ENCODE measurements at regions not wholly inside any gene's neighbourhood (a gene's known extent, or its start where the extent isn't known, plus 50 kb on each side); places are given as distances from the start of the nearest gene placed in this dataset.

DNA sequence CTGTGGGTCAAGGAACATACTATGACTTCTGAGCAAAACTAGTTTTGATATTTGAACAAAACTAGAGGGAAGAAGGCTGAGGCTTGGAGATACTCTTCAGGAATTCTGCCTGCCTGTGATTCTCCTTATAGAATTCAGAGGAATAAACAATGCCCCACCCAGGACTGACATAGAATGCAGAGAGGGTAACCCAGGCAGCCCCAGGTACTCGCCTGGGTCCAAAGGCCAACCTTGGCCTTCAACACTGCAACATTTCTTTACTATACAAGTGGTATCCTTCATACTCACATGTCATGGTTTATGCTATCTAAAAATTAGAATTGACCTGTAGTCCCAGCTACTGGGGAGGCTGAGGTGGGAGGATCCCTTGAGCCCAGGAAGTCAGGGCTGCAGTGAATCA lies 217.0 kb upstream of the FOXN3 start:
- no peak overlapping the region for H3K4me3 ChIP-seq (ENCODE audit: low read depth, low read length, poor library complexity, severe bottlenecking)
- DNase-seq (ENCODE audit: low spot score) = no peak
- no peaks in the 10 kb centered on the region for H3K36me3 ChIP-seq (ENCODE audit: insufficient read depth, low read length, poor library complexity, severe bottlenecking)
- ChIA-PET POLR2A (ENCODE audit: low non-redundant PET) (no interaction called here), CTCF (no interaction called here)
- TF ChIP-seq, protein P1, sequence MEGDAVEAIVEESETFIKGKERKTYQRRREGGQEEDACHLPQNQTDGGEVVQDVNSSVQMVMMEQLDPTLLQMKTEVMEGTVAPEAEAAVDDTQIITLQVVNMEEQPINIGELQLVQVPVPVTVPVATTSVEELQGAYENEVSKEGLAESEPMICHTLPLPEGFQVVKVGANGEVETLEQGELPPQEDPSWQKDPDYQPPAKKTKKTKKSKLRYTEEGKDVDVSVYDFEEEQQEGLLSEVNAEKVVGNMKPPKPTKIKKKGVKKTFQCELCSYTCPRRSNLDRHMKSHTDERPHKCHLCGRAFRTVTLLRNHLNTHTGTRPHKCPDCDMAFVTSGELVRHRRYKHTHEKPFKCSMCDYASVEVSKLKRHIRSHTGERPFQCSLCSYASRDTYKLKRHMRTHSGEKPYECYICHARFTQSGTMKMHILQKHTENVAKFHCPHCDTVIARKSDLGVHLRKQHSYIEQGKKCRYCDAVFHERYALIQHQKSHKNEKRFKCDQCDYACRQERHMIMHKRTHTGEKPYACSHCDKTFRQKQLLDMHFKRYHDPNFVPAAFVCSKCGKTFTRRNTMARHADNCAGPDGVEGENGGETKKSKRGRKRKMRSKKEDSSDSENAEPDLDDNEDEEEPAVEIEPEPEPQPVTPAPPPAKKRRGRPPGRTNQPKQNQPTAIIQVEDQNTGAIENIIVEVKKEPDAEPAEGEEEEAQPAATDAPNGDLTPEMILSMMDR (conservative IDR thresholded peaks at IDR 0.05; ENCODE audit: low read depth, low read length) = no peak
- no peak for TF ChIP-seq EZH2 (IDR thresholded peaks at IDR 0.05; ENCODE audit: borderline replicate concordance, low read depth, low read length, poor library complexity, severe bottlenecking)
- H3K9me3 ChIP-seq (ENCODE audit: low read depth, low read length, poor library complexity, severe bottlenecking) = no peaks in the 10 kb centered on the region
- intact Hi-C loops (cut with micrococcal nuclease; ENCODE audit: unreplicated experiment) = no loop called here
- no peaks in the 10 kb centered on the region for H3K27me3 ChIP-seq (replicated peaks; ENCODE audit: insufficient read depth, low read depth, low read length, poor library complexity)
- BruUV-seq (replicated peaks) = no TSS peak
- H3K27ac ChIP-seq (ENCODE audit: low read depth, low read length, poor library complexity, severe bottlenecking) = no peak overlapping the region
- H3K4me1 ChIP-seq (ENCODE audit: insufficient read depth, low read length, poor library complexity, severe bottlenecking) = no peaks in the 10 kb centered on the region

DNA sequence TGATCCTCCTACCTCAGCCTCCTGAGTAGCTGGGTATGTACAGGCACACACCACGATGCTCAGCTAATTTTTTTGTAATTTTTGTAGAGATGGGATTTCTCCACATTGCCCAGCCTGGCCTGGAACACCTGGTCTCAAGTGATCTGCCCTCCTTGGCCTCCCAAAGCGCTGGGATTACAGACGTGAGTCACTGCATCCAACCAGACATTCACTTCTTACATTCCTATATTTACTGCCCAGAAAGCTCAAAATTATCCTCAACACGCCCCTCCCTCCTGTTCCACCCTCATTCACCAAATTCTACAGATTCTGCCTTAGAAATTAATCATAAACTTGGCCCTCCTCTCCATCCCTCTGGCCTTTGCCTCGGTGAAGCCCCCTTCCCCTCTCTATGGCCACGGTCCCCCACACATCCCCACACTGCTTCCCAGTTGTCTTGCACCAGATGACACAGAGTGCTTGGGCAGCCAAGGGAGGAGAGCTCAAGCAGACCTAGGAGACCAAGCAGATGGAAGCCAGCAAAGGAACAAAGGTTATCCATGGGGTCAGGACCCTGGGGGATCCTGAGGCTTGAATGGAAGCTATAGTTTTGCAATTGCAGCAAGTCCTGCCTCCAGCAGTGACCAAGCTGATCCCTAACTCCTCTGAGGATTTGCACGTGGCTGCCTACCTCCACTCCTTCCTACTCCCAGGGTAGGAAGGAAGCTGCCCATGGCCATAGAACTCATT lies 213.2 kb upstream of the FOXN3 start:
- TF ChIP-seq, protein P1 (conservative IDR thresholded peaks at IDR 0.05; ENCODE audit: low read depth, low read length) = no peak
- TF ChIP-seq EZH2 (IDR thresholded peaks at IDR 0.05; ENCODE audit: borderline replicate concordance, low read depth, low read length, poor library complexity, severe bottlenecking) = no peak
- H3K27me3 ChIP-seq (replicated peaks; ENCODE audit: insufficient read depth, low read depth, low read length, poor library complexity) = no peaks in the 10 kb centered on the region
- no peak overlapping the region for H3K27ac ChIP-seq (ENCODE audit: low read depth, low read length, poor library complexity, severe bottlenecking)
- H3K4me3 ChIP-seq (ENCODE audit: low read depth, low read length, poor library complexity, severe bottlenecking) = no peak overlapping the region
- DNase-seq (ENCODE audit: low spot score) = no peak
- H3K36me3 ChIP-seq (ENCODE audit: insufficient read depth, low read length, poor library complexity, severe bottlenecking) = no peaks in the 10 kb centered on the region
- BruUV-seq (replicated peaks) = no TSS peak
- POLR2A ChIA-PET (ENCODE audit: low non-redundant PET) = interaction anchor here (0.5 kb wide), 1 partner anchor 311 kb away, joined by 3 read pairs; no protein-coding TSS in a partner anchor
- intact Hi-C loops (cut with micrococcal nuclease; ENCODE audit: unreplicated experiment) = no loop called here
- no peaks in the 10 kb centered on the region for H3K4me1 ChIP-seq (ENCODE audit: insufficient read depth, low read length, poor library complexity, severe bottlenecking)
- CTCF ChIA-PET = no interaction called here
- H3K9me3 ChIP-seq (ENCODE audit: low read depth, low read length, poor library complexity, severe bottlenecking) = no peaks in the 10 kb centered on the region

DNA sequence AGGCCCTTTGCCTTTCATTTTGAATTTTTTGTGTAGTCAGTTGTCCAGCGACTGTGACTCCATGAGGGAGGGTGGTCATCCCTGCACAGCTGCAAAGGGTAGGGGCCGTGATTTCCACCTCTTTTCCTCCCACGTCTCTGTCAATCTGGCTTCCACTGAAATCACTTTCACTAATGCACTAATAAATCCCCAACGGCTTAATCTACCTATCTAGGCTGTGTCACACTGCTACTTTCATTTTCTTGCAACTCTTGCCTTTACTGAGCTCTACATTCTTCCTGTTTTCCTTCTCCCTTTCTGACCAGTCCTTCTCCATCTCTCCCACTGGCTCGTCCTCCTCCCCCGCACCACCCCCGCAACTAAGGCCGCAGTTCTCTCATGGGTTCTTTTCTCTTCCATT lies 212.3 kb upstream of the FOXN3 start:
- intact Hi-C loops (cut with micrococcal nuclease; ENCODE audit: unreplicated experiment) = no loop called here
- BruUV-seq (replicated peaks) = no TSS peak
- POLR2A ChIA-PET (ENCODE audit: low non-redundant PET) = no interaction called here

More for the DNA sequence above, 212.3 kb upstream of the FOXN3 start:
- CTCF ChIA-PET = no interaction called here
- DNase-seq (ENCODE audit: low spot score) = no peak
- Histone ChIP-seq H3K36me3 (ENCODE audit: insufficient read depth, low read length, poor library complexity, severe bottlenecking) (no peaks in the 10 kb centered on the region), H3K27ac (ENCODE audit: low read depth, low read length, poor library complexity, severe bottlenecking) (no peak overlapping the region), H3K9me3 (ENCODE audit: low read depth, low read length, poor library complexity, severe bottlenecking) (no peaks in the 10 kb centered on the region), H3K27me3 (replicated peaks; ENCODE audit: insufficient read depth, low read depth, low read length, poor library complexity) (no peaks in the 10 kb centered on the region), H3K4me3 (ENCODE audit: low read depth, low read length, poor library complexity, severe bottlenecking) (no peak overlapping the region), H3K4me1 (ENCODE audit: insufficient read depth, low read length, poor library complexity, severe bottlenecking) (no peaks in the 10 kb centered on the region)
- TF ChIP-seq, protein P1 (conservative IDR thresholded peaks at IDR 0.05; ENCODE audit: low read depth, low read length) = no peak
- TF ChIP-seq EZH2 (IDR thresholded peaks at IDR 0.05; ENCODE audit: borderline replicate concordance, low read depth, low read length, poor library complexity, severe bottlenecking) = no peak
